CD14-positive monocyte (primary cell): ENCODE measurements at regions not wholly inside any gene's neighbourhood (a gene's known extent, or its start where the extent isn't known, plus 50 kb on each side); places are given as distances from the start of the nearest gene placed in this dataset.
"Not testable (repeated sequence)": the region's sequence is repeated elsewhere in the genome, so short reads cannot be mapped to it uniquely, and the experiment has no call there.

ENCODE experiments used
- DNase-seq, 3 donors: peaks; one replicate each; pipeline ENCODE4 v3.0.0-alpha.2; 2011 to 2022
- H2AFZ ChIP-seq: 2 replicates; pipeline ENCODE4 v1.6.0; 2012; ENCODE audit warnings: mild to moderate bottlenecking, low read depth, low read length, inconsistent platforms; ENCODE audit not compliant: insufficient read depth, poor library complexity, severe bottlenecking
- H3K27ac ChIP-seq, 2 donors: 1 replicate in 1 of 2; 2 replicates in 1 of 2; pipeline ENCODE4 v1.5.1; 2012 to 2013; ENCODE audit warnings: low read length in 2 of 2, control low read depth in 1 of 2, inconsistent platforms in 1 of 2, low read depth in 1 of 2, mild to moderate bottlenecking in 1 of 2
- H3K27me3 ChIP-seq, 2 donors: one replicate each; pipeline versions ENCODE4 v1.6.0 to v1.6.1; 2011 to 2013; ENCODE audit warnings: low read length in 2 of 2; ENCODE audit not compliant: control insufficient read depth in 2 of 2, insufficient read depth in 2 of 2
- H3K36me3 ChIP-seq, 2 donors: replicated peaks in 1 of 2; 1 replicate in 1 of 2; 2 replicates in 1 of 2; pipeline versions ENCODE4 v1.5.1 to v1.6.1; 2012 to 2013; ENCODE audit warnings: low read length in 2 of 2, control low read depth in 1 of 2, inconsistent platforms in 1 of 2, mild to moderate bottlenecking in 1 of 2; ENCODE audit not compliant: insufficient read depth in 2 of 2, control insufficient read depth in 1 of 2
- H3K4me1 ChIP-seq, 2 donors: 1 replicate in 1 of 2; 2 replicates in 1 of 2; pipeline versions ENCODE4 v1.5.1 to v1.6.1; 2012 to 2013; ENCODE audit warnings: low read length in 2 of 2, control low read depth in 1 of 2, inconsistent platforms in 1 of 2, mild to moderate bottlenecking in 1 of 2, moderate library complexity in 1 of 2; ENCODE audit not compliant: insufficient read depth in 2 of 2, control insufficient read depth in 1 of 2
- H3K4me2 ChIP-seq: replicated peaks from 2 replicates; pipeline ENCODE3; 2012; ENCODE audit warnings: low read length, moderate library complexity, mild to moderate bottlenecking; ENCODE audit not compliant: poor library complexity, severe bottlenecking; ENCODE audit errors: extremely low read depth
- H3K4me3 ChIP-seq, 3 experiments: fragments of 200-600 bp in 1 of 3; sonication (generic) in 1 of 3; replicated peaks in 1 of 3; 1 replicate in 2 of 3; 2 replicates in 1 of 3; pipeline ENCODE4 v1.5.1; 2011 to 2013; ENCODE audit warnings: low read length in 3 of 3, mild to moderate bottlenecking in 3 of 3, control low read depth in 2 of 3, low read depth in 2 of 3, inconsistent platforms in 1 of 3, moderate library complexity in 1 of 3
- H3K79me2 ChIP-seq: 2 replicates; pipeline ENCODE4 v1.6.0; 2012; ENCODE audit warnings: mild to moderate bottlenecking, control low read depth, inconsistent platforms, low read length, moderate library complexity; ENCODE audit not compliant: insufficient read depth
- H3K9ac ChIP-seq: 2 replicates; pipeline ENCODE4 v1.6.0; 2017; ENCODE audit warnings: low read length, mild to moderate bottlenecking; ENCODE audit not compliant: insufficient read depth, poor library complexity, severe bottlenecking
- H3K9me3 ChIP-seq, 2 donors: replicated peaks in 1 of 2; 1 replicate in 1 of 2; 2 replicates in 1 of 2; pipeline versions ENCODE4 v1.5.1 to v1.6.1; 2012 to 2013; ENCODE audit warnings: low read length in 2 of 2, control low read depth in 1 of 2; ENCODE audit not compliant: control insufficient read depth in 1 of 2, insufficient read depth in 1 of 2
- H4K20me1 ChIP-seq: 2 replicates; pipeline ENCODE4 v1.6.0; 2012; ENCODE audit warnings: mild to moderate bottlenecking, low read length, control low read depth, moderate library complexity; ENCODE audit not compliant: insufficient read depth
- H3K27ac Mint-ChIP-seq, 7 donors: one replicate each; pipeline ENCODE4 v1.8.0; 2020; ENCODE audit warnings: mild to moderate bottlenecking in 7 of 7, mixed read lengths in 7 of 7, moderate library complexity in 6 of 7, inconsistent platforms in 2 of 7
- H3K27me3 Mint-ChIP-seq, 3 donors: one replicate each; pipeline ENCODE4 v1.8.0; 2021 to 2022; ENCODE audit warnings: low read depth in 3 of 3, mild to moderate bottlenecking in 3 of 3, mixed read lengths in 3 of 3, moderate library complexity in 3 of 3, inconsistent platforms in 1 of 3
- H3K36me3 Mint-ChIP-seq, 2 donors: one replicate each; pipeline ENCODE4 v1.8.0; 2020; ENCODE audit warnings: mixed read lengths in 2 of 2, inconsistent platforms in 1 of 2, mild to moderate bottlenecking in 1 of 2
- H3K4me1 Mint-ChIP-seq: one replicate; pipeline ENCODE4 v1.8.0; 2020; ENCODE audit warnings: mild to moderate bottlenecking, mixed read lengths
- H3K4me3 Mint-ChIP-seq, 2 donors: one replicate each; pipeline ENCODE4 v1.8.0; 2020; ENCODE audit warnings: mild to moderate bottlenecking in 2 of 2, mixed read lengths in 2 of 2, moderate library complexity in 1 of 2
- H3K9me3 Mint-ChIP-seq, 7 donors: one replicate each; pipeline ENCODE4 v1.8.0; 2020 to 2022; ENCODE audit warnings: mixed read lengths in 7 of 7, mild to moderate bottlenecking in 6 of 7, moderate library complexity in 6 of 7, inconsistent platforms in 2 of 7
- WGBS: methylation state at CpG from one replicate; pipeline ENCODE4 v1.1.5; 2013; ENCODE audit warnings: missing lambda C conversion rate; ENCODE audit not compliant: insufficient coverage; 5-methylcytosine and 5-hydroxymethylcytosine counted together
- intact Hi-C, 2 donors: fragments of 100-400 bp; cut with micrococcal nuclease; formaldehyde crosslinking; loops; one replicate each; pipeline versions ENCODE4 v1.15.0 to v1.15.1; 2023
- TF ChIP-seq, protein P1 (sequence below): fragments of 200-600 bp; IDR thresholded peaks from one replicate; pipeline ENCODE4 v1.8.0; 2022; ENCODE audit warnings: antibody characterized with exemption, mild to moderate bottlenecking

- Mint-ChIP-seq H3K9me3 (peaks cover 0 to 4% (median 0%) of the 10 kb centered on the region in 7 donors), H3K27ac (no peak overlapping the region), H3K4me3 (no peak overlapping the region), H3K36me3 (no peaks in the 10 kb centered on the region), H3K4me1 (no peaks in the 10 kb centered on the region), H3K27me3 (no peaks in the 10 kb centered on the region)
- no peak overlapping the region for H3K9ac ChIP-seq
- no peak overlapping the region for H3K4me2 ChIP-seq
- intact Hi-C loops: no loop called here
- H3K36me3 ChIP-seq: no peaks in the 10 kb centered on the region
- H2AFZ ChIP-seq: no peak overlapping the region
- H3K79me2 ChIP-seq: no peaks in the 10 kb centered on the region
- H4K20me1 ChIP-seq: no peaks in the 10 kb centered on the region
- H3K4me3 ChIP-seq: no peak overlapping the region
- H3K27me3 ChIP-seq: no peaks in the 10 kb centered on the region
- DNase-seq: no peak
- H3K9me3 ChIP-seq: no peaks in the 10 kb centered on the region
- TF ChIP-seq, protein P1, sequence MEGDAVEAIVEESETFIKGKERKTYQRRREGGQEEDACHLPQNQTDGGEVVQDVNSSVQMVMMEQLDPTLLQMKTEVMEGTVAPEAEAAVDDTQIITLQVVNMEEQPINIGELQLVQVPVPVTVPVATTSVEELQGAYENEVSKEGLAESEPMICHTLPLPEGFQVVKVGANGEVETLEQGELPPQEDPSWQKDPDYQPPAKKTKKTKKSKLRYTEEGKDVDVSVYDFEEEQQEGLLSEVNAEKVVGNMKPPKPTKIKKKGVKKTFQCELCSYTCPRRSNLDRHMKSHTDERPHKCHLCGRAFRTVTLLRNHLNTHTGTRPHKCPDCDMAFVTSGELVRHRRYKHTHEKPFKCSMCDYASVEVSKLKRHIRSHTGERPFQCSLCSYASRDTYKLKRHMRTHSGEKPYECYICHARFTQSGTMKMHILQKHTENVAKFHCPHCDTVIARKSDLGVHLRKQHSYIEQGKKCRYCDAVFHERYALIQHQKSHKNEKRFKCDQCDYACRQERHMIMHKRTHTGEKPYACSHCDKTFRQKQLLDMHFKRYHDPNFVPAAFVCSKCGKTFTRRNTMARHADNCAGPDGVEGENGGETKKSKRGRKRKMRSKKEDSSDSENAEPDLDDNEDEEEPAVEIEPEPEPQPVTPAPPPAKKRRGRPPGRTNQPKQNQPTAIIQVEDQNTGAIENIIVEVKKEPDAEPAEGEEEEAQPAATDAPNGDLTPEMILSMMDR: no peak
- H3K4me1 ChIP-seq: no peaks in the 10 kb centered on the region
- H3K27ac ChIP-seq: no peak overlapping the region
Observed at GRCh38 chrX:33855251-33855650, 276.9 kb downstream of the FAM47A start.

DNA sequence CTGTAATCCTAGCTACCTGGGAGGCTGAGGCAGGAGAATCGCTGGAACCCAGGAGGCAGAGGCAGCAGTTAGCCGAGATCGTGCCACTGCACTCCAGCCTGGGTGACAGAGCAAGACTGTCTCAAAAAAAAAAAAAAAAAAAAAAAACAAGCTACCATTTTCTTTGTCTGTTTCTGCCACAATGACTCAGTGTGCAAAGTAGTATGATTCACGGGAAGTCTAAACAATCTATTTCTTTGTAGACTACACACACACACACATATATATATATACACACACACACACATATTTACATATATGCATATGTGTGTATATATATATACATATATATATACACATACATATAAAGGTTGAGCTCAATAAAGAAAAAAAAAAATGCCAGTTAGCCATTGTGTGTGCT is 280.0 kb downstream of the FAM47A start:
- intact Hi-C loops: not testable (repeated sequence)

More for the DNA sequence above, 280.0 kb downstream of the FAM47A start:
- not testable (repeated sequence) for H3K79me2 ChIP-seq, H3K27ac ChIP-seq, H3K9ac ChIP-seq, H3K27me3 ChIP-seq, H3K9me3 Mint-ChIP-seq, H3K9me3 ChIP-seq, H3K4me1 Mint-ChIP-seq, H3K4me2 ChIP-seq, H3K36me3 ChIP-seq, H3K27me3 Mint-ChIP-seq, H3K27ac Mint-ChIP-seq, H3K36me3 Mint-ChIP-seq, H3K4me1 ChIP-seq, H3K4me3 ChIP-seq, H2AFZ ChIP-seq, H3K4me3 Mint-ChIP-seq, DNase-seq, H4K20me1 ChIP-seq
- WGBS: no CpG with 5 or more reads among the region's 4 CpGs
